Stomach (tissue), 6 donors: ENCODE measurements at regions not wholly inside any gene's neighbourhood (a gene's known extent, or its start where the extent isn't known, plus 50 kb on each side); places are given as distances from the start of the nearest gene placed in this dataset.

ENCODE experiments used
- DNase-seq, 2 donors: peaks; one replicate each; pipeline versions ENCODE4 v3.0.0 to v3.0.0-alpha.2; 2013 to 2019
- H3K27ac ChIP-seq, 5 donors: fragments of 200-600 bp in 4 of 5; sonication (generic) in 4 of 5; one replicate each; pipeline ENCODE4 v1.5.1; 2013 to 2019; ENCODE audit warnings: mild to moderate bottlenecking in 1 of 5, moderate library complexity in 1 of 5
- H3K27me3 ChIP-seq, 3 donors: fragments of 200-600 bp; sonication (generic); one replicate each; pipeline ENCODE4 v1.5.1; 2017 to 2019; ENCODE audit warnings: mixed run types in 1 of 3
- H3K36me3 ChIP-seq, 4 donors: fragments of 200-600 bp; sonication (generic); 1 replicate in 3 of 4; 2 replicates in 1 of 4; pipeline ENCODE4 v1.5.1; 2016 to 2019
- H3K4me1 ChIP-seq, 4 donors: fragments of 200-600 bp; sonication (generic); one replicate each; pipeline ENCODE4 v1.5.1; 2016 to 2019
- H3K4me3 ChIP-seq, 4 donors: fragments of 200-600 bp; sonication (generic) in 3 of 4; one replicate each; pipeline ENCODE4 v1.5.1; 2016 to 2019; ENCODE audit warnings: mild to moderate bottlenecking in 1 of 4
- H3K9me3 ChIP-seq, 4 donors: fragments of 200-600 bp; sonication (generic); one replicate each; pipeline ENCODE4 v1.5.1; 2016 to 2019
- CTCF ChIP-seq, 7 experiments: fragments of 450-650 bp in 4 of 7; fragments of 200-600 bp in 3 of 7; sonication (generic) in 3 of 7; IDR thresholded peaks; one replicate each; pipeline ENCODE4 v1.5.1; 2016 to 2019; ENCODE audit warnings: antibody characterized with exemption in 7 of 7, control low read depth in 2 of 7, mild to moderate bottlenecking in 1 of 7
- EP300 ChIP-seq: sonication (generic); formaldehyde crosslinking; IDR thresholded peaks from one replicate; pipeline ENCODE4 v1.6.1; 2017; ENCODE audit warnings: antibody characterized with exemption
- POLR2A ChIP-seq, 4 donors: fragments of 450-650 bp; IDR thresholded peaks; one replicate each; pipeline ENCODE4 v1.6.1; 2016; ENCODE audit warnings: antibody characterized with exemption in 4 of 4, control low read depth in 2 of 4, mild to moderate bottlenecking in 1 of 4, moderate library complexity in 1 of 4
- POLR2AphosphoS5 ChIP-seq, 3 donors: sonication (generic); formaldehyde crosslinking; IDR thresholded peaks; one replicate each; pipeline ENCODE4 v1.6.1; 2016; ENCODE audit warnings: antibody characterized with exemption in 3 of 3
- intact Hi-C: fragments of 100-400 bp; cut with DNase I; formaldehyde crosslinking; loops from one replicate; pipeline ENCODE4 v1.15.1; 2023; ENCODE audit warnings: low total_unique reads
- donor health status: Bipolar disorder and iron deficiency.

DNA sequence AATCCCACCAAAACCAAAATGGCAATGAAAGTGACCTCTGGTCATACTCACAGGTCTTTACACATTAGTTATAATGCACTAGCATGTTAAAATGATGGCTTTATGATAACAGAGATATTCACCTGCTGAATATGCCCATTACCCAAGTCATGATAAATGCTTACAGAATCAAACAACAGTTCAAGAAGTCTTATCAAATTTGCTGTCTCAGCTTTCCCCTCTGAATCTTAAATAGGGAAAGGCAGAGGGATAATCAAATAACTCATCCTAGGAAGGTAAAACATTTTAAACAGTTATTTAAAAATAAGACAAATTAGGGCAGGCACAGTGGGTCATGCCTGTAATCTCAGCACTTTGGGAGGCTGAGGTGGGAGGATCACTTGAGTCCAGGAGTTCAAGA is 52.8 kb upstream of the CRBN start:
- intact Hi-C loops, result no loop called here
- Histone ChIP-seq H3K27me3 (no peaks in the 10 kb centered on the region), H3K9me3 (peaks cover 0 to 15% (median 8%) of the 10 kb centered on the region in 4 donors), H3K4me3 (no peak overlapping the region), H3K4me1 (no peaks in the 10 kb centered on the region), H3K27ac (no peak overlapping the region), H3K36me3 (no peaks in the 10 kb centered on the region)
- DNase-seq, result no peak
- TF ChIP-seq EP300, result no peak
- no peak for TF ChIP-seq POLR2AphosphoS5 (IDR thresholded peaks at IDR 0.05)
- TF ChIP-seq CTCF (IDR thresholded peaks at IDR 0.05), result no peak
- TF ChIP-seq POLR2A (IDR thresholded peaks at IDR 0.05), result no peak
